Endothelial cell (in vitro differentiated cells): ENCODE measurements at regions not wholly inside any gene's neighbourhood (a gene's known extent, or its start where the extent isn't known, plus 50 kb on each side); places are given as distances from the start of the nearest gene placed in this dataset.
"Not testable (repeated sequence)": the region's sequence is repeated elsewhere in the genome, so short reads cannot be mapped to it uniquely, and the experiment has no call there.

Source experiments
- DNase-seq: peaks from one replicate; pipeline ENCODE4 v3.0.0; 2021; ENCODE audit warnings: low spot score
- H3K27ac Mint-ChIP-seq: one replicate; pipeline ENCODE4 v1.8.0; 2021; ENCODE audit warnings: mixed read lengths, inconsistent platforms; ENCODE audit not compliant: unreplicated experiment
- H3K27me3 Mint-ChIP-seq: one replicate; pipeline ENCODE4 v1.8.0; 2021; ENCODE audit warnings: mild to moderate bottlenecking, moderate library complexity, mixed read lengths, inconsistent platforms; ENCODE audit not compliant: unreplicated experiment
- H3K36me3 Mint-ChIP-seq: one replicate; pipeline ENCODE4 v1.8.0; 2021; ENCODE audit warnings: mild to moderate bottlenecking, low read depth, mixed read lengths, inconsistent platforms; ENCODE audit not compliant: unreplicated experiment
- H3K4me1 Mint-ChIP-seq: one replicate; pipeline ENCODE4 v1.8.0; 2021; ENCODE audit warnings: mild to moderate bottlenecking, mixed read lengths, inconsistent platforms; ENCODE audit not compliant: unreplicated experiment
- H3K4me3 Mint-ChIP-seq: one replicate; pipeline ENCODE4 v1.8.0; 2021; ENCODE audit warnings: mild to moderate bottlenecking, mixed read lengths, inconsistent platforms; ENCODE audit not compliant: unreplicated experiment
- H3K9me3 Mint-ChIP-seq: one replicate; pipeline ENCODE4 v1.8.0; 2021; ENCODE audit warnings: mixed read lengths, inconsistent platforms; ENCODE audit not compliant: unreplicated experiment
- CTCF ChIP-seq: fragments of 200-600 bp; sonication (generic); IDR thresholded peaks from one replicate; pipeline ENCODE4 v1.5.0; 2021; ENCODE audit warnings: antibody characterized with exemption; ENCODE audit not compliant: unreplicated experiment

- H3K4me3 Mint-ChIP-seq: no peak overlapping the region
- no peak overlapping the region for H3K27ac Mint-ChIP-seq
- H3K9me3 Mint-ChIP-seq: no peaks in the 10 kb centered on the region
- H3K4me1 Mint-ChIP-seq: no peaks in the 10 kb centered on the region
- no peaks in the 10 kb centered on the region for H3K36me3 Mint-ChIP-seq
- TF ChIP-seq CTCF: no peak
- no peak for DNase-seq
- no peaks in the 10 kb centered on the region for H3K27me3 Mint-ChIP-seq
Measured at GRCh38 chr13:67934617-67935330, 704.6 kb upstream of the PCDH9 start.

GRCh38 chr13:67932991-67933390 is 702.9 kb upstream of the PCDH9 start:
- no peak overlapping the region for H3K4me3 Mint-ChIP-seq
- H3K27ac Mint-ChIP-seq: no peak overlapping the region
- no peaks in the 10 kb centered on the region for H3K4me1 Mint-ChIP-seq
- H3K9me3 Mint-ChIP-seq: no peaks in the 10 kb centered on the region
- no peak for TF ChIP-seq CTCF
- H3K36me3 Mint-ChIP-seq: no peaks in the 10 kb centered on the region
- H3K27me3 Mint-ChIP-seq: no peaks in the 10 kb centered on the region
- no peak for DNase-seq

- no peaks in the 10 kb centered on the region for H3K27me3 Mint-ChIP-seq
- no peak overlapping the region for H3K4me3 Mint-ChIP-seq
- no peak overlapping the region for H3K27ac Mint-ChIP-seq
- no peak for TF ChIP-seq CTCF
- no peaks in the 10 kb centered on the region for H3K36me3 Mint-ChIP-seq
- no peaks in the 10 kb centered on the region for H3K9me3 Mint-ChIP-seq
- H3K4me1 Mint-ChIP-seq: no peaks in the 10 kb centered on the region
- DNase-seq: no peak
Measured at GRCh38 chr13:67917291-67917987, 687.3 kb upstream of the PCDH9 start.

GRCh38 chr13:67916650-67917049 is 686.5 kb upstream of the PCDH9 start:
- no peak for TF ChIP-seq CTCF
- H3K36me3 Mint-ChIP-seq: no peaks in the 10 kb centered on the region
- H3K9me3 Mint-ChIP-seq: no peaks in the 10 kb centered on the region
- H3K4me3 Mint-ChIP-seq: no peak overlapping the region
- DNase-seq: no peak
- H3K27me3 Mint-ChIP-seq: no peaks in the 10 kb centered on the region
- H3K27ac Mint-ChIP-seq: no peak overlapping the region
- H3K4me1 Mint-ChIP-seq: no peaks in the 10 kb centered on the region

GRCh38 chr13:67914535-67914934 is 684.4 kb upstream of the PCDH9 start:
- Mint-ChIP-seq H3K27ac (no peak overlapping the region), H3K4me1 (no peaks in the 10 kb centered on the region), H3K9me3 (no peaks in the 10 kb centered on the region), H3K27me3 (no peaks in the 10 kb centered on the region), H3K4me3 (no peak overlapping the region), H3K36me3 (no peaks in the 10 kb centered on the region)
- TF ChIP-seq CTCF: no peak
- no peak for DNase-seq

- H3K9me3 Mint-ChIP-seq, DNase-seq, H3K4me3 Mint-ChIP-seq, H3K36me3 Mint-ChIP-seq, H3K4me1 Mint-ChIP-seq, H3K27me3 Mint-ChIP-seq, H3K27ac Mint-ChIP-seq: not testable (repeated sequence)
Measured at GRCh38 chr13:67902960-67903359, 672.8 kb upstream of the PCDH9 start.
